Erythroblast (primary cell): ENCODE measurements at regions not wholly inside any gene's neighbourhood (a gene's known extent, or its start where the extent isn't known, plus 50 kb on each side); places are given as distances from the start of the nearest gene placed in this dataset.

ENCODE experiments used
- DNase-seq, 2 experiments: peaks; one replicate each; lab custom pipeline; 2025; lab: John Stamatoyannopoulos, UW
- GATA1 ChIP-seq: IDR thresholded peaks from 2 replicates; pipeline ENCODE4 v1.6.1; 2011; ENCODE audit warnings: low read depth, mild to moderate bottlenecking, control low read depth, low read length, moderate library complexity
- POLR2A ChIP-seq: IDR thresholded peaks from 2 replicates; pipeline ENCODE4 v1.6.1; 2011; ENCODE audit warnings: mild to moderate bottlenecking, low read length

- TF ChIP-seq GATA1 (no peak), POLR2A (no peak)
- DNase-seq: no peak
These were observed 92.7 kb downstream of the C1D start for GRCh38 chr2:67970071-67970470.

GRCh38 chr2:67970542-67970941 lies 92.3 kb downstream of the C1D start:
- TF ChIP-seq GATA1: no peak
- no peak for TF ChIP-seq POLR2A
- DNase-seq: no peak

GRCh38 chr2:67974559-67975430 lies 88.0 kb downstream of the C1D start:
- TF ChIP-seq POLR2A (no peak), GATA1 (no peak)
- DNase-seq: no peak

GRCh38 chr2:67977464-67977863 lies 85.3 kb downstream of the C1D start:
- DNase-seq: no peak
- no peak for TF ChIP-seq POLR2A

GRCh38 chr2:67982956-67983355 lies 79.8 kb downstream of the C1D start:
- DNase-seq: no peak
- TF ChIP-seq GATA1 (no peak), POLR2A (no peak)

- TF ChIP-seq POLR2A (no peak), GATA1 (no peak)
- DNase-seq: no peak
These were observed 78.2 kb downstream of the C1D start for GRCh38 chr2:67984600-67984999.

- DNase-seq: no peak
- TF ChIP-seq GATA1 (no peak), POLR2A (no peak)
These were observed 77.2 kb downstream of the C1D start for GRCh38 chr2:67985586-67985985.

GRCh38 chr2:67986258-67986657 lies 76.5 kb downstream of the C1D start:
- DNase-seq: no peak

More at GRCh38 chr2:67986258-67986657, 76.5 kb downstream of the C1D start:
- TF ChIP-seq GATA1 (no peak), POLR2A (no peak)
